GM21526 (cell line): ENCODE measurements at regions not wholly inside any gene's neighbourhood (a gene's known extent, or its start where the extent isn't known, plus 50 kb on each side); places are given as distances from the start of the nearest gene placed in this dataset.

ENCODE experiments used
- ATAC-seq: cut with Tn5 transposase; IDR thresholded peaks from one replicate; pipeline ENCODE4 v1.9.1; 2021; ENCODE audit warnings: moderate library complexity; ENCODE audit not compliant: unreplicated experiment, low FRiP score

DNA sequence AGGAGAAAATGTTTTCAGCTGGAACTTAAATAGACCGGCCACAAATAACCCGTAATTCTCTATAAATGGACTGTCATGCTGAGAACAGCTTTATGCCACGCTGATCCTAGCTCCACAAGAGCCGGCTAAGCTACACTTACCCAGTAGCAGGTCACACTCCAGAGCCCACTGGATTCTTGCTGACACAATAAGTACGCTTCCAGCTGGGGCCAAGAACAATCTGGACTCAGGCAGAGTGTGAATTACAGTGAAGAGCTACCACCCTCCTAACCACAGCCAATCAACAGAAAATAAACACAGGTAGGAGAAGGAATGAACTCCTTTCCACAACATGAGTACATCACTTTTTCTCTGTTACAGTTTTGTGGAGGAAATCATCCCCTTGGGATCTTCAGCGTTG, 531.3 kb downstream of the GALC start:
- ATAC-seq: no peak

- ATAC-seq: no peak
Measured at GRCh38 chr14:87457720-87458119, 535.3 kb downstream of the GALC start.

GRCh38 chr14:87450193-87450592, 542.8 kb downstream of the GALC start:
- no peak for ATAC-seq

DNA sequence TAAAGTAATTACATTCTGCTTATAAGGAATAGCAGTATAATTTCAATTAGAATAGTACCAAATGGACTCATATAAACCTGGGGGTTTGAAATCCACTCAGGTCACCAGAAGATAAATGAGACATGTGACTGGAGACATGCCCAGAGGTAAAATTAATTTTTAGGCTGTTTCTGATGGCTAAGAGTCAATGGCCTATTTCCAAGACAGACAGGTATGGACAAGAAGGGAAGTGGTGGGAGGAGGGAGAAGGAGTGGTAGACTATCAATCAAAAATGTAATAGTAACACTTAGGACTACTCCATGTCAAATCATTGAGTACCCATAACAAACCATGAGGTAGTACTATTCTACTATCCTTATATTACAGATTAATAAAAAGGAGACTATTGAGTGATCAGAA, 544.0 kb downstream of the GALC start:
- no peak for ATAC-seq

DNA sequence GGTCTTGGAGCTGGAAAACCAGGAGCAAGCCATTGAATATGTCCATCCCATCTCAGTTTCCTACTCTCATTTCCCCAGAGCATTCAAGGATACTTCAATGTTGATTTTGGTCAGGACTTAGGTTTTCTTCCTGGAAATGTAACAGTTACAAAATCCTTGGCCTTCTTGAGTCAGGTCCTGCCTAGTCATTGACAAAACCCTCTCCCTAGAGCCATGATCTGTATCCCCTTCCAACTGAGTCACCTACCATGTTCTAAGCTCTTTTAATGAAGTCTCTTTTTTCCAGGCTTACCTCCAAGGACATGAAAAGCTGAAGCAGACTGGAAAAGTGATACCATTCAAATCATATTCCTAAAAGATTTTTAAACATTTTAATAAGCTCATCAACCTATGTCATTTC, 549.2 kb downstream of the GALC start:
- ATAC-seq: no peak

DNA sequence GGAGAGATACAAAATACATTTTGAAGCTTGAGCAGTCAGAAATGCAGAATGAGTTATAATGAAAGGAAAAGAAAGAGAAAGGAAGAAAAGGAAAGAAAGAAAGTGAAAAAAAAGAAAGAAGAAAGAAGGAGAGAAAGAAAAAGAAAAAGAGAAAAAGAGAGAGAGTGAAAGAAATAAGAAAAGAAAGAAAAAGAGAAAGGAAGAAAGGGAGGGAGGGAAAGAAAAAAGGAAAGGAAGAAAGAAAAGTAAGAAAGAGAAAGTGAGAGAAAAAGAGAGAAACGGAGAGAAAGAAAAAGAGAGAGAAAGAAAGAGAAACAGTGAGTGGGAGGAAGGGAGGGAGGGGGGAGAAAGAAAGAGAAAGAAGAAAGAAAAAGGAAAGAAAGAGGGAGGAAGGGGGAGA, 549.9 kb downstream of the GALC start:
- ATAC-seq: no peak

- no peak for ATAC-seq
Measured at GRCh38 chr14:87437158-87437557, 555.8 kb downstream of the GALC start.

DNA sequence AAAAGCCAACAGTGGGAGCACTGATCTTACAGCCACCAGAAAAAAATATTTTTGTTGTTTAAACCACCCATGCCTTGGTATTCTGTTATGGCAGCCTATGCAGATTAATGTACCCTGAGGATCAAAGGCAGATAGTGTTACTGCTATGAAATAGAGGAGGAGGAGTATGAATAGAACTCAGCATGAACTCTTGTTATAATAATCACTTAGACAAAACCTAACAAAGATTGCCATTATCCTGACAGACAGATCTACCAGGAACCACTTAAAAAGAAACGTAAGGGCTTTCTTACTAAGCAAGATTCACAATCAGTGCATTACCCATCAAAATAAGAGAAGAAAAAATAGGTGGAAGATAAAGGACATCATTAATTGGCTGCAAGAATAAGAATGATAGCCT, 558.3 kb downstream of the GALC start:
- ATAC-seq: no peak

GRCh38 chr14:87434011-87434410, 559.0 kb downstream of the GALC start:
- no peak for ATAC-seq

DNA sequence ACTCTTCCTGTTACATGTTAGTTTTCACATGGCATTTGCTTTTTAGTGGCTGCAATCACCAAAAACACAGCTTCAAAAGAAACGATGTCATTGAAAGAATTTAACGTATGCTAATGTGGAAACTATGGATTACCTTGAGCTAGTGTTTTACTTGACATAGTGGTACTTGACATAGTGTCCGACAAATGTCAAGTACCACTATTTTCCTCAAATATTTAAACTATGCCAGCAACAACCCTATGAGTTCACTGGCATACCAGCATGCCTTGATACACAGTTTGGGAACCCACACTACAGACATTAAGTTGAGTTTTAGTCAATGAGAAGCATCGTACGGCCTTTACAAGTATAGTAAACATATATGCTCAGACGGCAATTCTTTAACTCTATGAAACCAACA, 560.3 kb downstream of the GALC start:
- no peak for ATAC-seq

- ATAC-seq: no peak
Measured at GRCh38 chr14:87430810-87431209, 562.2 kb downstream of the GALC start.

- no peak for ATAC-seq
Measured at GRCh38 chr14:87430214-87430613, 562.8 kb downstream of the GALC start.

GRCh38 chr14:87419925-87420324, 573.1 kb downstream of the GALC start:
- no peak for ATAC-seq

DNA sequence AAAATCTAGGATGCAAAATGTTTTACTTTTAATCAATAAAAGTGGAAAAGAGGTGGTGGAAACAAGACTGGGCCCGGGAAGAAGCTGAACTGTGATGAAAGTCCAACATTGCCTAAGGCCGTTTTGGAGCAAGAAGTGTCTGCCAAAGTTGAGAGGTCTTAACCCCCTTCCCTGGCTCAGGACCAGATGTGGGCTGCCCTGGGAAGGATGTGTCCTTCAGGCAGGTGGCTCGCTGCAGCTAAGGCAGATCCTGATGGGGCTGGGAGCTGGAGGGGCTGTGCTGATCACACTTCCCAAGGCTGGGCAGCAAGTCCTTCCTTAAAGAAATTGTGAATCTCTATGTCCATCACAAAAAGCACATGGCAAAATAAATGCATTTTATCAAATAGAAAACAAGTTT, 581.6 kb downstream of the GALC start:
- no peak for ATAC-seq

- no peak for ATAC-seq
Measured at GRCh38 chr14:87409393-87409792, 583.6 kb downstream of the GALC start.

DNA sequence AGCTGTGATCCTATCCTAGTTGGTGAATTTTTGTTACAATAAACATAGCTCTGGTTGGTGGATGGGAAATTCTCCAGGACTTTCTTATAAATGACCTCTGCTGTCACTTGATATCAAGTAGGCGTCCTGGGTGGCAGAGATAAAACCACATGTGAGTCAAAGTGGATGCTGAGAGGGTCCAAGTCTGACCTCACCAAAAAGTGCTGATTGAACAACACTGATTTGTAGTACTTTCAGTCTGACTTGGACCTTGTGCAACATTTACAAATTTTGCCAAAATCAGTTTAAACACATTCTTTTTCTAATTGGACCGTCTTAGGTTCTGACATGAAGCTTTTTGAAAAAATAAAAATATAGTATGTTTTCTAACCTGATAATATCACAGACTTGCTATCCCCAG, 585.6 kb downstream of the GALC start:
- ATAC-seq: no peak

GRCh38 chr14:87405563-87405962, 587.4 kb downstream of the GALC start:
- no peak for ATAC-seq

DNA sequence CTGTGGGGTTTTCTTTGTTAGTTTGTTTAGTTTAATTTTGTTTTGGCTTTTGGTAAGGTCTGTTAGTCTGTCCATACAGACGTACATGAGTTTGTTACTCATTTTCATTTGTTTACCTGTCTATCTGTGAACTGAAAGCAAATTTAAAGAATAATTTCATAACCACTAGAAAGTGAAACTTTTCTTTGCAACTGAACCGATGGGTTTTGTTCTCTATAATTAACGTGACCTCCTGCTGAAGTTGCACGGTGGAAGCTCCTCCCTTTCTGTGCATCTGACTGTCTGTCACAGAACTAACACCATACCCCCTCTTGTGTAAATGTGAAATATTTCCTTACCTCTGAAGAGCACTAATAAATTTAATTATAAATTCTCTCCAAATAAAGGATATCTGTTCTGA, 595.5 kb downstream of the GALC start:
- no peak for ATAC-seq

DNA sequence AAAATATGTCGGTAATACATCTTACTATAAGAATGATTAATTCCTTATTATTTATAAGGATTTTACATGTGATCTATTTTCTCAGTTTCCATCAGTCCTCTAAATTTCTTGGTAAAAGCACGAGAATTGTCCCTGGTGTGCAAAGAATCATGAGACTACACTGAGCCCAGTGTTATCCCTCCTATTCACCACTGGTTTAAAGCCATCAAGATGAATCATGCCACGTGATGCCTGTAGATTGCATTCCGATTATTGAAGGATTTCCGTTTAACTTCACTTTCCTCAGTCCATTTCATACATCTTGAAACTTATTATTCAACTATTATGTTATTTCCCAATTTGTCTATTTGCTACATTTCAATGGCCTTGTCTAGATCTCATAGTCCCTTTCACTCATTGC, 601.9 kb downstream of the GALC start:
- ATAC-seq: no peak

DNA sequence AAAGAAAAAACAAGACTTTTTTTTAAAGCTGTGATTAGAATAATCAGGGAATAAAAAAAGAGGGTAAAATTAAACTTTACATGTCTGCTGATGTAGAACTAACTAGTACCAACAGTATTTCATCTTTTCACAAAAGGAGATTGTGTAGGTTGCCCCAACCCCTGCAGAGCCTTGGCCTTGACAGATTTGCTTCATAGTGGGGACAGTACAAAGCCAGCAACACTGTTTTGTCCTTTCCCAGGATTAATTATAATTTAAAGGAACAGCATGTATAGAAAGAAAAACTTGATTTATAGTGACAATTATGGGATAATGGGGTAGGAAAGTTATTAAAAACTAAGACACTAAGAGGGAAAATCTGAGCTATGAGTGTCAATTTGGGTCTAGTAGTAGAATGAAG, 604.0 kb downstream of the GALC start:
- no peak for ATAC-seq

GRCh38 chr14:87387806-87388205, 605.2 kb downstream of the GALC start:
- no peak for ATAC-seq

- no peak for ATAC-seq
Measured at GRCh38 chr14:87386524-87386923, 606.5 kb downstream of the GALC start.

DNA sequence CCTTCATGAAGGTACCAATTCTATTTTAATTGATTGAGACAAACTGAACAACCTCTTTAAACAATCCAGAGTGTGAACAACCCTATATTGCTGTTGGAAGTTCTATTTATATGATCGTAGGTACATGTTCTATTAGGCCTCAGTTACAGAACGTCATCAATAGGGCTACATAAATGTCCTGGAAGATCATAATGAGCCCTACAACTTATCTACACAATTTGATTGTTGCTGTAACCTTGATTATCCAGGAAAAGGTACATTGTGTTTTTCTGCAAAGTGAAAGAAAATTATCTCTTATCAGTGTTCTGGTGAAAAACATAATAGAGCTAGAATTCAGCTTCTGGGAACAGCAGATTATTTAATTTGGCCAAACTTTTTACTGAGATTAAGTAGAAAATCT, 612.9 kb downstream of the GALC start:
- ATAC-seq: no peak

- ATAC-seq: no peak
Measured at GRCh38 chr14:87368751-87369150, 624.2 kb downstream of the GALC start.
